T47D (cell line): ENCODE measurements at regions not wholly inside any gene's neighbourhood (a gene's known extent, or its start where the extent isn't known, plus 50 kb on each side); places are given as distances from the start of the nearest gene placed in this dataset.

Experiments used
- DNase-seq, 2 experiments: peaks; one replicate each; pipeline versions ENCODE4 v3.0.0 to v3.0.0-alpha.2; 2011 to 2012; ENCODE audit warnings: low read depth in 1 of 2, low spot score in 1 of 2
- JUND ChIP-seq: IDR thresholded peaks from 2 replicates; pipeline ENCODE4 v1.6.1; 2012; ENCODE audit warnings: low read depth
- in situ Hi-C: cut with HindIII; loops from 2 replicates; pipeline ENCODE4 v1.10.0; 2016; ENCODE audit warnings: low sequenced_read_pairs, low pct_unique_long_range_greater_than_20kb

- peak in 1 of 2 experiments; percentile 22 for DNase-seq
Measured at GRCh38 chr15:47620960-47621681, 96.2 kb upstream of the SEMA6D start.

GRCh38 chr15:47622055-47622454, 95.2 kb upstream of the SEMA6D start:
- TF ChIP-seq JUND = no peak
- no peak for DNase-seq
- in situ Hi-C loops = no loop called here

More at GRCh38 chr15:47620960-47621681, 96.2 kb upstream of the SEMA6D start:
- TF ChIP-seq JUND = no peak
- in situ Hi-C loops = no loop called here

- in situ Hi-C loops = no loop called here
Measured at GRCh38 chr15:47624503-47624902, 92.8 kb upstream of the SEMA6D start.

GRCh38 chr15:47639042-47639441, 78.3 kb upstream of the SEMA6D start:
- no peak for TF ChIP-seq JUND
- in situ Hi-C loops = no loop called here
- no peak for DNase-seq

More at GRCh38 chr15:47624503-47624902, 92.8 kb upstream of the SEMA6D start:
- TF ChIP-seq JUND = no peak
- DNase-seq = no peak

- no peak for DNase-seq
- no peak for TF ChIP-seq JUND
- in situ Hi-C loops = no loop called here
Measured at GRCh38 chr15:47640079-47640478, 77.2 kb upstream of the SEMA6D start.

GRCh38 chr15:47640901-47641300, 76.4 kb upstream of the SEMA6D start:
- TF ChIP-seq JUND = no peak
- in situ Hi-C loops = no loop called here
- no peak for DNase-seq

GRCh38 chr15:47644722-47645121, 72.6 kb upstream of the SEMA6D start:
- in situ Hi-C loops = no loop called here
- TF ChIP-seq JUND = no peak
- DNase-seq = no peak

GRCh38 chr15:47650564-47650963, 66.7 kb upstream of the SEMA6D start:
- TF ChIP-seq JUND = no peak
- in situ Hi-C loops = no loop called here
- no peak for DNase-seq

- TF ChIP-seq JUND = no peak
- in situ Hi-C loops = no loop called here
- DNase-seq = no peak
Measured at GRCh38 chr15:47652328-47652727, 65.0 kb upstream of the SEMA6D start.

GRCh38 chr15:47652844-47653243, 64.5 kb upstream of the SEMA6D start:
- no peak for DNase-seq
- in situ Hi-C loops = no loop called here

GRCh38 chr15:47661661-47662180, 55.6 kb upstream of the SEMA6D start:
- in situ Hi-C loops = no loop called here
- TF ChIP-seq JUND = no peak
- DNase-seq = no peak

More at GRCh38 chr15:47652844-47653243, 64.5 kb upstream of the SEMA6D start:
- no peak for TF ChIP-seq JUND

- no peak for TF ChIP-seq JUND
- in situ Hi-C loops = no loop called here
- no peak for DNase-seq
Measured at GRCh38 chr15:47663101-47663500, 54.2 kb upstream of the SEMA6D start.
